Heart right ventricle (tissue), 16 donors: ENCODE measurements at regions not wholly inside any gene's neighbourhood (a gene's known extent, or its start where the extent isn't known, plus 50 kb on each side); places are given as distances from the start of the nearest gene placed in this dataset.
"Not testable (repeated sequence)": the region's sequence is repeated elsewhere in the genome, so short reads cannot be mapped to it uniquely, and the experiment has no call there.

Experiments
- ATAC-seq, 8 donors: fragments of 200-7000 bp; cut with Tn5 transposase; one replicate each; pipeline ENCODE4 v1.9.1; 2020; ENCODE audit warnings: mild to moderate bottlenecking in 8 of 8, moderate library complexity in 8 of 8, moderate number of reproducible peaks in 1 of 8
- DNase-seq, 2 donors: peaks; one replicate each; pipeline ENCODE4 v3.0.0-alpha.2; 2020
- H3K27ac ChIP-seq, 10 donors: fragments of 200-600 bp; sonication (generic) in 2 of 10; one replicate each; pipeline versions ENCODE4 v1.5.0 to v1.8.0; 2020 to 2022; ENCODE audit warnings: mild to moderate bottlenecking in 3 of 10
- H3K27me3 ChIP-seq, 7 donors: fragments of 200-600 bp; one replicate each; pipeline ENCODE4 v1.8.0; 2021 to 2022; ENCODE audit warnings: mild to moderate bottlenecking in 2 of 7
- H3K36me3 ChIP-seq, 9 donors: fragments of 200-600 bp; sonication (generic) in 1 of 9; one replicate each; pipeline versions ENCODE4 v1.5.0 to v1.8.0; 2020 to 2022; ENCODE audit warnings: mild to moderate bottlenecking in 2 of 9
- H3K4me1 ChIP-seq, 9 donors: fragments of 200-600 bp; sonication (generic) in 1 of 9; one replicate each; pipeline versions ENCODE4 v1.5.0 to v1.8.0; 2020 to 2022; ENCODE audit warnings: mild to moderate bottlenecking in 4 of 9
- H3K4me3 ChIP-seq, 10 donors: fragments of 200-600 bp; sonication (generic) in 2 of 10; one replicate each; pipeline versions ENCODE4 v1.5.0 to v1.8.0; 2020 to 2022; ENCODE audit warnings: mild to moderate bottlenecking in 7 of 10, moderate library complexity in 2 of 10
- H3K9me3 ChIP-seq, 11 donors: fragments of 200-600 bp in 10 of 11; sonication (generic) in 2 of 11; one replicate each; pipeline versions ENCODE4 v1.5.0 to v1.8.0; 2013 to 2022; ENCODE audit warnings: mild to moderate bottlenecking in 2 of 11, control low read depth in 1 of 11, moderate library complexity in 1 of 11
- WGBS, 2 donors: extraction: QIAGEN DNeasy Blood & Tissue Kit; methylation state at CpG; one replicate each; pipeline ENCODE4 v1.1.7; 2013; ENCODE audit warnings: inconsistent platforms in 1 of 2; 5-methylcytosine and 5-hydroxymethylcytosine counted together
- intact Hi-C, 10 donors: fragments of 100-400 bp; cut with DNase I; formaldehyde crosslinking; loops; one replicate each; pipeline versions ENCODE4 v1.11.1 to v1.14.2; 2022
- TF ChIP-seq, protein P1 (sequence below), 9 donors: fragments of 200-600 bp; sonication (generic) in 2 of 9; IDR thresholded peaks; one replicate each; pipeline versions ENCODE4 v1.5.0 to v1.8.0; 2021 to 2022; ENCODE audit warnings: antibody characterized with exemption in 9 of 9, mild to moderate bottlenecking in 5 of 9, moderate library complexity in 1 of 9
- donor health status: Arrhythmogenic right ventricular cardiomyopathy.
- donor health status: ischemic (EF 13 %, LVEDD 7.1; RV severe dilation, severe dysfunction).
- donor health status: healthy with polysubstance abuse.
- donor health status: DM: no; HTN: yes; CAD: no.
- donor health status: DM: no; HTN: no; CAD: no.
- donor health status: ischemic (EF 25% LVEDD 6.9; RV normal size, moderate dysfunction).
- donor health status: ischemic (EF 25% LVEDD 5.7; RV mildly dilated, moderate dysfunction).
- donor health status: healthy.
- donor health status: DM: yes; HTN: yes; CAD: no.
- donor health status: Ischemic cardiomyopathy.
- donor health status: ischemic (EF 35%, LVEDD 5.7; RV mildly dilated, moderate dysfunction).
- donor health status: nonischemic (EF 11% LVEDD 7.7; RV severe dilation, severe dysfunction).
- donor health status: DM: yes; HTN: yes; CAD: no.
- donor health status: PGD.
- donor health status: ischemic (EF 29% LVEDD 5.4; RV normal size, mild dysfunction).
- donor health status: nonischemic (EF 23%, LVEDD 6.1; RV moderate dilation, normal function).

DNA sequence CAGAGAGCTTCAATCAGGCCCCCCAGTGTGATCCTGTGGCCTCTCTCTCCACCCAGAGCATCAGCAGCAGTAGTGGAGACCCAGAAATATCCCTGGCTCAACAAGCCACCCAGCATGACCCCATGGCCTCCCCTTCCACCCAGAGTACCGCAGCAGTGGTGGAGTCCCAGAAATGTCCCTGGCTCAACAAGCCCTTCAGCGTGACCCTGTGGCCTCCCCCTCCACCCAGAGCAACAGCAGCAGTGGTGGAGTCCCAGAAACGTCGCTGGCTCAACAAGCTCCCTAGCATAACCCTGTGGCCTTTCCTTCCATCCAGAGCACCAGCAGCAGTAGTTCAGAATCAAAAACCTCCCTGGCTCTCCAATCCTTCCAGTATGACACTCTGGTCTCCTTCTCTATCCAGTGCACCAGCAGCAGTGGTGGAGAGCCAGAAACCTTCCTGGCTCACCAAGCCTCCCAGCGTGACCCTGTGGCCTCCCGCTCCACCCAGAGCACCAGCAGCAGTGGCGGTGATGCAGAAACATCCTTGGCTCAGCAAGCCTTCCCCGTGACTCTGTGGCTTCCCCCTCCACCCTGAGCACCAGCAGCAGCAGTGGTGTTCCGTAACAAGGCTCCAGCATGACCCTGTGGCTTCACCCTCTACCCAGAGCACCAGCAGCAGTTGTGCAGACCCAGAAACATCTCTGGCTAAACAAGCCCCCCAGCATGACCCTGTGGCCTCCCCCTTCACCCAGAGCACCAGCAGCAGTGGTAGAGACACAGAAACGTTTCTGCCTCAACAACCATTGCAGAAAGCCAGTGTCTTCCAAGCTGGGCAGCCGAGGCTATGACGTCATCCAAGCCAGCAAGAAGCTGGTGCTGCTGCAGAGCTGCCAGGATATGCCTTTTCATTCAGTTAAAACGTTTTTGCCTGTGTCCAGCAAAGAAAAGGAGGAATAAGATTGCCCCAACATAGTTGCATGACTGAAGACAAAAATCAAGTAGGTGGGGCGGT lies 61.3 kb upstream of the TAMM41 start:
- ATAC-seq: peak in 1 of 8 donors; percentile 51
- peaks cover 0 to 10% (median 0%) of the 10 kb centered on the region in 7 donors for H3K27me3 ChIP-seq
- H3K9me3 ChIP-seq: no peaks in the 10 kb centered on the region
- no peak overlapping the region for H3K27ac ChIP-seq
- 60 to 66% methylated on average over 14 of the region's 14 CpGs for WGBS, 2 donors
- intact Hi-C loops: no loop called here
- H3K4me3 ChIP-seq: no peak overlapping the region
- TF ChIP-seq, protein P1, sequence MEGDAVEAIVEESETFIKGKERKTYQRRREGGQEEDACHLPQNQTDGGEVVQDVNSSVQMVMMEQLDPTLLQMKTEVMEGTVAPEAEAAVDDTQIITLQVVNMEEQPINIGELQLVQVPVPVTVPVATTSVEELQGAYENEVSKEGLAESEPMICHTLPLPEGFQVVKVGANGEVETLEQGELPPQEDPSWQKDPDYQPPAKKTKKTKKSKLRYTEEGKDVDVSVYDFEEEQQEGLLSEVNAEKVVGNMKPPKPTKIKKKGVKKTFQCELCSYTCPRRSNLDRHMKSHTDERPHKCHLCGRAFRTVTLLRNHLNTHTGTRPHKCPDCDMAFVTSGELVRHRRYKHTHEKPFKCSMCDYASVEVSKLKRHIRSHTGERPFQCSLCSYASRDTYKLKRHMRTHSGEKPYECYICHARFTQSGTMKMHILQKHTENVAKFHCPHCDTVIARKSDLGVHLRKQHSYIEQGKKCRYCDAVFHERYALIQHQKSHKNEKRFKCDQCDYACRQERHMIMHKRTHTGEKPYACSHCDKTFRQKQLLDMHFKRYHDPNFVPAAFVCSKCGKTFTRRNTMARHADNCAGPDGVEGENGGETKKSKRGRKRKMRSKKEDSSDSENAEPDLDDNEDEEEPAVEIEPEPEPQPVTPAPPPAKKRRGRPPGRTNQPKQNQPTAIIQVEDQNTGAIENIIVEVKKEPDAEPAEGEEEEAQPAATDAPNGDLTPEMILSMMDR (IDR thresholded peaks at IDR 0.05): no peak
- H3K36me3 ChIP-seq: no peaks in the 10 kb centered on the region
- DNase-seq: no peak
- H3K4me1 ChIP-seq: no peaks in the 10 kb centered on the region

DNA sequence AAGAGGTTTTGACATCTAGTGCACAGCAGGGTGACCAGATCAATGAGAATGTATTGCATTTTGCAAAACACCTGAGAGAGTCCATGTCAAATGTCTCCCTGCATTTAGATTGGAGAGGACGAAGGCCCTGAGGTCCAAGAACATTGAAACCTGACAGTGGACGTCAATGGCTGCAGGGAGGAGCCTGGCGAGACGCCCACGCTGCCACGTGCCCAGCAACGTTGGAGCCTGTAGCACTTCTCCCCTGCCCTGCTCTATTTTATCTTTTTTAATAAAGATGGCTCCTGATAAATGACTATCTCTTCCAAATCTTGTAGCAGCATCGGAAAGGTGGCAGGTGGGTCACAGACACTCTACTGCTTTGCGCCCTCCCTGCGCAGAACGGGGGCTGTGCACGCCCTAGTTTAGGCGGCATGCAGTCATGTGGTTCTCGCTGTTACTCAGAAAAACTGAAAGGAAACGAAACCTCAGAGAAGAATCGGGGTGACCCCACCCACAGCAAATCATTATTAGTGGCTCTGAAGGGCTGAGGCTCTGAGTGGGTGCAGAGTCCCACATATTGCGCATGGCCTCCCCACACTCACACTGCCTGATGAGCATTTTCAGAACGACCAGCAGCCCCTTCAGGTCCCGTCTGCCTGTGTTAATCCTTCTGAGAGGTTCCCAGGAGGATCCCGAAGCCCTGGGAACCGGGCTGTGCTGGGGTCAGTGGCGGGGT lies 62.5 kb upstream of the TAMM41 start:
- TF ChIP-seq, protein P1 (IDR thresholded peaks at IDR 0.05): no peak
- Histone ChIP-seq H3K36me3 (no peaks in the 10 kb centered on the region), H3K27ac (no peak overlapping the region), H3K4me3 (no peak overlapping the region), H3K4me1 (no peaks in the 10 kb centered on the region), H3K27me3 (peaks cover 0 to 3% (median 0%) of the 10 kb centered on the region in 7 donors), H3K9me3 (no peaks in the 10 kb centered on the region)
- no peak for ATAC-seq
- intact Hi-C loops: no loop called here
- 78 to 79% methylated on average over 22 of the region's 22 CpGs for WGBS, 2 donors
- DNase-seq: no peak

DNA sequence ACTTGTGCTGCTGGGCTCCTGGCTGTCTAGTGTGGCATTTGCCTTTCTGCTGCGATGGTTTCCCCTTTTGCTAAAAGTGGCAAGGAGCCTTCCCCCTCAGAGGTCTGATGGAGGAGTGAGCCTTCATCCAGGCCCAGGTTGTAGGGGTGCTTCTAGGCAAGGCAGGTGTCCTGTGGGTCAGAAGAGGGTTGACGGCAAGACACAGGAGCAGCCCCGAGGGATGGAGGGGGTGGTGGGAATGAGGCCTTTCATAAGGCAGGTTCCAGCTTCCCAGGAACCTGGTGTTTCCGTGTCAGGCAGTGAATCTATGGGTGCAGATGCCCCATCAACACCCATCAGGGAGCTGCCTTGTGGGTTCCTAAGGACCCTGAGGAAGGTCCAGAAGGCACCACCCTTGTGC lies 63.0 kb upstream of the TAMM41 start:
- no peak for DNase-seq
- no peak for ATAC-seq
- Histone ChIP-seq H3K9me3 (no peaks in the 10 kb centered on the region), H3K4me1 (no peaks in the 10 kb centered on the region), H3K27me3 (peaks cover 0 to 3% (median 0%) of the 10 kb centered on the region in 7 donors), H3K4me3 (no peak overlapping the region), H3K27ac (no peak overlapping the region), H3K36me3 (no peaks in the 10 kb centered on the region)
- intact Hi-C loops: loop anchor here in 1 of 10 donors (5.0 kb wide), 1 partner anchor 253 kb away; no protein-coding TSS in a partner anchor
- TF ChIP-seq, protein P1 (IDR thresholded peaks at IDR 0.05): no peak
- 77 to 86% methylated on average over 4 of the region's 4 CpGs for WGBS, 2 donors

DNA sequence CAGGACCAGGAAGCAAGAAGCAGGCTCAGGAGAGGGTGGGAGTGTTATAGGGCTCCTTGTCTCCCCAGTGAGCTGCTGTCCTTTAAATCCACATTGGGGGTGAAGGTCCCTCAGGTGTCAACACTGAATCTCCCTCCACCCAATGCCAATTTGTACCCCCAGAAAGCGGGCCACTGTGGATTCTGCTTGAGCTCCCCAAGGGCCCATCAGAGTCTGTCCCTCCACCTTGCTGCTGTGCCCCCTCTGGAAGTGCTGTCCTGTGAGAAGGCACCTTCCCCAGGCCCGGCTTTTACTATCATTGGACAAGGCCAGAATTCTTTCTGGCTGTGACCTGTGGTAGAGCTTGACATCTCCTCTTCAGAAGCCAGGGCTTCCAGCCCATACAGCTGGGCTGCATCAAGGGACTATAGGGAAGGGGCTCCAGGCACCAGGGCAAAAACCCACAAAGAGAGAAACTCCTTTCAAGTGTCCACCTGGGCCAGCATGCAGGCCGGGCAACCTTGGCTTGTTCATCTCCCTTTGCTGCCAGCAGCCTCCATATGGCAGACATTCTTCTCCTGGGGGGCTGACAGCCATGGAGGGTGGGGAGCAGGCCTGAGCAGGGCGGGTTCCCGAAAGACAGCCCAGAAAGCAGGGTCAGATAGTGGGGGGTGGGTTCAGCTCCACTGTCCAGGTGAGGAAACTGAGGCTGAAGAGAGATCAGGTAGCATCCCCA lies 63.7 kb upstream of the TAMM41 start:
- ATAC-seq, H3K36me3 ChIP-seq, H3K27me3 ChIP-seq, H3K9me3 ChIP-seq, H3K27ac ChIP-seq, H3K4me1 ChIP-seq, DNase-seq, H3K4me3 ChIP-seq: not testable (repeated sequence)
- intact Hi-C loops: loop anchor here in 1 of 10 donors (5.0 kb wide), 1 partner anchor 252 kb away; no protein-coding TSS in a partner anchor
- 84 to 89% methylated on average over 5 of the region's 5 CpGs for WGBS, 2 donors
